WERI-Rb-1 (cell line): ENCODE measurements at regions not wholly inside any gene's neighbourhood (a gene's known extent, or its start where the extent isn't known, plus 50 kb on each side); places are given as distances from the start of the nearest gene placed in this dataset.

Experiments
- DNase-seq: peaks from one replicate; pipeline ENCODE4 v3.0.0-alpha.2; 2020
- H3K27ac ChIP-seq: fragments of 250-450 bp; sonication (Bioruptor Pico); 2 replicates; pipeline ENCODE4 v1.5.1; 2020; ENCODE audit warnings: mild to moderate bottlenecking, moderate library complexity
- H3K27me3 ChIP-seq: fragments of 250-450 bp; sonication (Bioruptor Pico); 2 replicates; pipeline ENCODE4 v1.5.1; 2021; ENCODE audit warnings: mild to moderate bottlenecking, low read depth, moderate library complexity; ENCODE audit not compliant: insufficient read depth, severe bottlenecking
- H3K36me3 ChIP-seq: fragments of 250-450 bp; sonication (Bioruptor Pico); 2 replicates; pipeline ENCODE4 v1.5.1; 2020; ENCODE audit warnings: mild to moderate bottlenecking, moderate library complexity
- H3K4me3 ChIP-seq: 2 replicates; pipeline ENCODE4 v1.5.1; 2011; ENCODE audit warnings: low read depth, mild to moderate bottlenecking, control low read depth, low read length
- H3K9me3 ChIP-seq: fragments of 250-450 bp; sonication (Bioruptor Pico); 2 replicates; pipeline ENCODE4 v1.5.1; 2021; ENCODE audit warnings: mild to moderate bottlenecking, moderate library complexity; ENCODE audit not compliant: severe bottlenecking
- CTCF ChIP-seq: IDR thresholded peaks from 2 replicates; pipeline ENCODE4 v1.5.1; 2011; ENCODE audit warnings: low read depth, mild to moderate bottlenecking, control low read depth, inconsistent platforms, low read length

- no peaks in the 10 kb centered on the region for H3K36me3 ChIP-seq
- no peaks in the 10 kb centered on the region for H3K27me3 ChIP-seq
- no peak overlapping the region for H3K4me3 ChIP-seq
- no peaks in the 10 kb centered on the region for H3K9me3 ChIP-seq
- no peak for DNase-seq
- H3K27ac ChIP-seq: no peak overlapping the region
- no peak for TF ChIP-seq CTCF
Observed at GRCh38 chr5:168227001-168227400, 64.4 kb upstream of the WWC1 start.

DNA sequence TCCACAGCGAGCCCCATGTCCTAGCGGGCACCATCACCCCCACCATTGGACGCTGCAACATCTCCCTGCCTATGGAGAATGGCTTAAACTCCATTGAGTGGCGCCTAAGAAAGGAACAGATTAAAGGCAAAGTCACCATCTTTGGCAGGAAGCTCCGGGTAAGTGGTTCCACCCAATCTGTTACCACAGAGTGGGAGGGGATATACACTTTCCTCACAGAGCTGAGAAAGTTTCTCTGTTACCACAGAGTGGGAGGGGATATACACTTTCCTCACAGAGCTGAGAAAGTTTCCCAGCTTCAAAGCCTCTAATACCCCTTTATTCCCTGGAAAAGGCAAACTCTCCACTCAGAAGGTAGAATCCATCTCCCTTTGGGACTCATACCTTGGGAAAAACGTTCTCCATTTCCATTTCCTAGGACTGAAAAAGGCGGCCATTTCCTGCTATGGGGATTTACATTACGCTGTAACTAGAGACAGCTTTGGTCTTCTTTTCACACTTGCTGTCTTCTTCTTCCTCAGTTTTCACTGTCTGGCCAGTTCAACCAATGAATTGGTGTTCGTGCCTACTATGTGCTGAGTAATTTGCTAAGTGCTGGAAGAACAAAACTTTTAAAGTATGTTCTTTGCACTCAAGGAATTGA, 63.4 kb upstream of the WWC1 start:
- no peak for DNase-seq
- H3K27me3 ChIP-seq: no peaks in the 10 kb centered on the region
- no peak overlapping the region for H3K4me3 ChIP-seq
- no peaks in the 10 kb centered on the region for H3K9me3 ChIP-seq
- H3K36me3 ChIP-seq: no peaks in the 10 kb centered on the region
- no peak overlapping the region for H3K27ac ChIP-seq
- TF ChIP-seq CTCF: no peak

DNA sequence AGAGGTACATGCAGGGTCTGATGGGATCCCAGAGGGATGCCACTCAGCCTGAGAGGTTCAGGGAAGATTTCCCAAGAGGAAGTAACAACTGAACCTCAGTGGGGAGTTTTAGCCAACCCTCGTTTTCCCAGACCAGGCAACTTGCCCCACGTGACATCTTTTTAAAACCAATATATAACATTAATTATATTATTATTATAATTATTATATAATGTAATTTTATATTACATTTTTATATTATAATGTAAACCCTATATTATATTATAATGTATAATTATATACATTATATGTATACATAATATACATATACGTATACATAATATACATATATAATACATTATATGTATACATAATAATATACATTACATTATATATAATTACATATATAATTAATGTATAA, 62.8 kb upstream of the WWC1 start:
- Histone ChIP-seq H3K27ac (no peak overlapping the region), H3K27me3 (no peaks in the 10 kb centered on the region), H3K4me3 (no peak overlapping the region), H3K9me3 (no peaks in the 10 kb centered on the region), H3K36me3 (no peaks in the 10 kb centered on the region)
- no peak for DNase-seq
- TF ChIP-seq CTCF: no peak

DNA sequence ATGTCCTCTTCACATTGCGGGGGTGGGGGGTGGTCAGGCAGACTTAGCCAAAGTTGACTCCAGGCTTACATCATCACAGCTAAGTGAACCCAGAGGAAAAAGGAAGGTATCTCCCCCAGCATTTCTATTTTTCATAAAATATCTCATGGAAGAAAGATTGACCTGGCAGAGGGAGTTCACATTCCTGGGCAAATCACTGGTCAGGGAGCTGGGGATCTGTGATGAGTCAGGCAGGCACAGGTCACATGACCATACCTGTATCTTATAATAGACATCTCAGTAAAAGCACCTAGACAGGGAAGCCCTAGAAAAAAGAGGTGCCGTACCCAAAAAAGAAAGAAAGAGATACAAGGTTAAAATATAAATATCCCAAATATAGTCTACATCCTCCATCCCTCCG, 57.3 kb upstream of the WWC1 start:
- no peak for DNase-seq
- TF ChIP-seq CTCF: no peak
- no peaks in the 10 kb centered on the region for H3K27me3 ChIP-seq
- H3K9me3 ChIP-seq: no peaks in the 10 kb centered on the region
- no peak overlapping the region for H3K4me3 ChIP-seq
- no peak overlapping the region for H3K27ac ChIP-seq
- no peaks in the 10 kb centered on the region for H3K36me3 ChIP-seq

- Histone ChIP-seq H3K4me3 (no peak overlapping the region), H3K27me3 (no peaks in the 10 kb centered on the region), H3K27ac (no peak overlapping the region), H3K9me3 (no peaks in the 10 kb centered on the region), H3K36me3 (no peaks in the 10 kb centered on the region)
- DNase-seq: no peak
- no peak for TF ChIP-seq CTCF
Observed at GRCh38 chr5:168238463-168238862, 53.0 kb upstream of the WWC1 start.

- DNase-seq: no peak
Observed at GRCh38 chr5:168239325-168239724, 52.1 kb upstream of the WWC1 start.

More at GRCh38 chr5:168239325-168239724, 52.1 kb upstream of the WWC1 start:
- Histone ChIP-seq H3K4me3 (no peak overlapping the region), H3K9me3 (no peaks in the 10 kb centered on the region), H3K36me3 (no peaks in the 10 kb centered on the region), H3K27ac (no peak overlapping the region), H3K27me3 (no peaks in the 10 kb centered on the region)
- TF ChIP-seq CTCF: no peak
